ENCODE measurements at regions not wholly inside any gene's neighbourhood (a gene's known extent, or its start where the extent isn't known, plus 50 kb on each side); places are given as distances from the start of the nearest gene placed in this dataset.

GRCh38 chr15:35953424-35953823 lies 407.5 kb upstream of the DPH6 start:
- TF ChIP-seq EZH2 (IDR thresholded peaks at IDR 0.05; ENCODE audit: borderline replicate concordance, insufficient read depth, low read depth, low read length, poor library complexity, severe bottlenecking): no peak
- no peak for TF ChIP-seq CTCF (IDR thresholded peaks at IDR 0.05)
